ENCODE measurements at regions not wholly inside any gene's neighbourhood (a gene's known extent, or its start where the extent isn't known, plus 50 kb on each side); places are given as distances from the start of the nearest gene placed in this dataset.

DNA sequence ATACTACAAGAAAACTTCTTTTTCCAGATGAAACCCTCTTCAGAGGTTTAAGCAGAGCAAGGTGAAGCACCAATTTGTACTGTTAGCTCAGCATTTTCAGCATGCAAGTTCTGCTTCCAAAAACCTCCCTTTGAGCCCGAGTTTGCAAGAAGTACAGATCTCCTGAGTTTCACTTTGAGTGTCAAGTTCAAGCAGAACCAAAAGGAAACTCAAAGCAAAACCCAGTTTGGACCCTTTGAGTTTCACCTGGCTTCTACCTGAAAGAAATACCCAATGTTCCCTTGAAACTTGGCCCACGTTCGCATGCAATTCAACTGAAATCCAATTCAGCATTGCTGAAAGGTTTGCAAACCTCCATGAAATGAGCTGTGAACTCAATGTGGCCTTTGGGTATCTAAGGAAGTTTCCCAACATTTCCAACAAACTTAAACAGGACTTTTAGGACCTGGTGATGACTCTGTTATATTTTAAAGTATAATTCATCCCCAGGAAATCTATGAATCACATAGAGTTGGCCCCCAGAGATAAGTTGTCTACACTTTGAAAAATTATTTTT is 62.9 kb upstream of the HBS1L start:
- Histone ChIP-seq H3K27ac (ENCODE audit: low read depth, low read length) (no peak overlapping the region), H3K9me3 (ENCODE audit: control insufficient read depth in 1 of 2, insufficient read depth in 1 of 2, low read depth in 1 of 2, low read length in 2 of 2) (no peaks in the 10 kb centered on the region), H3K27me3 (ENCODE audit: insufficient read depth, low read length) (no peaks in the 10 kb centered on the region), H2AFZ (ENCODE audit: low read depth, low read length, poor library complexity, severe bottlenecking) (no peak overlapping the region), H3K4me3 (replicated peaks in 1 of 2; ENCODE audit: low read depth in 1 of 2, low read length in 2 of 2) (no peak overlapping the region), H3K4me1 (ENCODE audit: control insufficient read depth in 1 of 2, insufficient read depth in 2 of 2, low read length in 2 of 2) (no peaks in the 10 kb centered on the region), H3K4me2 (ENCODE audit: low read length) (no peak overlapping the region), H3K79me2 (ENCODE audit: insufficient read depth, low read length) (no peaks in the 10 kb centered on the region), H4K20me1 (ENCODE audit: insufficient read depth) (no peaks in the 10 kb centered on the region), H3K9me2 (ENCODE audit: insufficient read depth) (no peaks in the 10 kb centered on the region), H3K36me3 (ENCODE audit: control insufficient read depth in 1 of 2, insufficient read depth in 2 of 2, low read length in 2 of 2) (no peaks in the 10 kb centered on the region), H3K9ac (ENCODE audit: low read length) (no peak overlapping the region)
- no peak for DNase-seq (ENCODE audit: low read depth, low spot score)
- POLR2A ChIA-PET = no interaction called here
- CTCF ChIA-PET = no interaction called here
- no peak for ATAC-seq
- intact Hi-C loops (cut with micrococcal nuclease) = no loop called here
- RAD21 ChIA-PET (ENCODE audit: low non-redundant PET in 1 of 2, low total read pairs in 2 of 2, uncharacterized antibody in 2 of 2, unreplicated experiment in 2 of 2) = no interaction called here
- TF ChIP-seq FOSL1 (IDR thresholded peaks at IDR 0.05; ENCODE audit: low read depth) (no peak), EGR1 (IDR thresholded peaks at IDR 0.05; ENCODE audit: low read depth) (no peak), SRF (IDR thresholded peaks at IDR 0.05; ENCODE audit: low read depth) (no peak)
- BruUV-seq (replicated peaks) = no TSS peak

DNA sequence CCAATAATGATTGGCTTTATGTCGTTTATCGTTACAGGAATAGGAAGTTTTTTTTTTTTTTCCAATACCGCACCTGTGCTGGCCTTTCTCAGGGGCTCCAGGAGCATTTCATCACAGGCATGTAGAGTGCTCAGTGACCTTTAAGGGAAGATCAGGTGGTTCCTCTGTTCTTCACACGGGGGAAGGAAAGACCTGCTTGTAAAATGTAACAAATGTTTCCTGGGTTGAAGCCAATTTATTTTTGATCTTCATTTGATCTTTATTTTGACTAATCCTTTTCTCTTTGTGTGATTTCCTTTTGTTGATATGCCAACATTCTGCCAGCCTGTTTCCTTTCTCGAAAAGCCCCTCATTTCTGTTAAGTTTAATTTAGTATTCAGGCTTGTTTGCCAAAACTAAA is 61.9 kb upstream of the HBS1L start:
- intact Hi-C loops (cut with micrococcal nuclease) = no loop called here
- TF ChIP-seq ZNF274 (IDR thresholded peaks at IDR 0.05; ENCODE audit: low read depth, low read length) (no peak), CEBPB (IDR thresholded peaks at IDR 0.05; ENCODE audit: low read depth) (no peak), FOSL1 (IDR thresholded peaks at IDR 0.05; ENCODE audit: low read depth) (no peak), EGR1 (IDR thresholded peaks at IDR 0.05; ENCODE audit: low read depth) (no peak), CBX3 (IDR thresholded peaks at IDR 0.05; ENCODE audit: low read depth) (no peak), SIN3A (IDR thresholded peaks at IDR 0.05; ENCODE audit: low read depth) (no peak), RAD21 (IDR thresholded peaks at IDR 0.05; ENCODE audit: low read depth) (no peak)
- TF ChIP-seq, protein P1, sequence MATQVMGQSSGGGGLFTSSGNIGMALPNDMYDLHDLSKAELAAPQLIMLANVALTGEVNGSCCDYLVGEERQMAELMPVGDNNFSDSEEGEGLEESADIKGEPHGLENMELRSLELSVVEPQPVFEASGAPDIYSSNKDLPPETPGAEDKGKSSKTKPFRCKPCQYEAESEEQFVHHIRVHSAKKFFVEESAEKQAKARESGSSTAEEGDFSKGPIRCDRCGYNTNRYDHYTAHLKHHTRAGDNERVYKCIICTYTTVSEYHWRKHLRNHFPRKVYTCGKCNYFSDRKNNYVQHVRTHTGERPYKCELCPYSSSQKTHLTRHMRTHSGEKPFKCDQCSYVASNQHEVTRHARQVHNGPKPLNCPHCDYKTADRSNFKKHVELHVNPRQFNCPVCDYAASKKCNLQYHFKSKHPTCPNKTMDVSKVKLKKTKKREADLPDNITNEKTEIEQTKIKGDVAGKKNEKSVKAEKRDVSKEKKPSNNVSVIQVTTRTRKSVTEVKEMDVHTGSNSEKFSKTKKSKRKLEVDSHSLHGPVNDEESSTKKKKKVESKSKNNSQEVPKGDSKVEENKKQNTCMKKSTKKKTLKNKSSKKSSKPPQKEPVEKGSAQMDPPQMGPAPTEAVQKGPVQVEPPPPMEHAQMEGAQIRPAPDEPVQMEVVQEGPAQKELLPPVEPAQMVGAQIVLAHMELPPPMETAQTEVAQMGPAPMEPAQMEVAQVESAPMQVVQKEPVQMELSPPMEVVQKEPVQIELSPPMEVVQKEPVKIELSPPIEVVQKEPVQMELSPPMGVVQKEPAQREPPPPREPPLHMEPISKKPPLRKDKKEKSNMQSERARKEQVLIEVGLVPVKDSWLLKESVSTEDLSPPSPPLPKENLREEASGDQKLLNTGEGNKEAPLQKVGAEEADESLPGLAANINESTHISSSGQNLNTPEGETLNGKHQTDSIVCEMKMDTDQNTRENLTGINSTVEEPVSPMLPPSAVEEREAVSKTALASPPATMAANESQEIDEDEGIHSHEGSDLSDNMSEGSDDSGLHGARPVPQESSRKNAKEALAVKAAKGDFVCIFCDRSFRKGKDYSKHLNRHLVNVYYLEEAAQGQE (IDR thresholded peaks at IDR 0.05; ENCODE audit: low read depth) = no peak
- H3K9me3 ChIP-seq (ENCODE audit: control insufficient read depth in 1 of 2, insufficient read depth in 1 of 2, low read depth in 1 of 2, low read length in 2 of 2) = no peaks in the 10 kb centered on the region
- no TSS peak for BruUV-seq (replicated peaks)
- no peaks in the 10 kb centered on the region for H3K79me2 ChIP-seq (ENCODE audit: insufficient read depth, low read length)
- ChIA-PET RAD21 (ENCODE audit: low non-redundant PET in 1 of 2, low total read pairs in 2 of 2, uncharacterized antibody in 2 of 2, unreplicated experiment in 2 of 2) (no interaction called here), POLR2A (no interaction called here), CTCF (no interaction called here)
- H3K9me2 ChIP-seq (ENCODE audit: insufficient read depth) = no peaks in the 10 kb centered on the region
- DNase-seq (ENCODE audit: low read depth, low spot score) (no peak), ATAC-seq (no peak)
- no peak overlapping the region for H3K4me3 ChIP-seq (replicated peaks in 1 of 2; ENCODE audit: low read depth in 1 of 2, low read length in 2 of 2)
- H3K9ac ChIP-seq (ENCODE audit: low read length) = no peak overlapping the region
- H3K27me3 ChIP-seq (ENCODE audit: insufficient read depth, low read length) = no peaks in the 10 kb centered on the region
- H3K4me1 ChIP-seq (ENCODE audit: control insufficient read depth in 1 of 2, insufficient read depth in 2 of 2, low read length in 2 of 2) = no peaks in the 10 kb centered on the region
- H3K36me3 ChIP-seq (ENCODE audit: control insufficient read depth in 1 of 2, insufficient read depth in 2 of 2, low read length in 2 of 2) = no peaks in the 10 kb centered on the region
- H2AFZ ChIP-seq (ENCODE audit: low read depth, low read length, poor library complexity, severe bottlenecking) = no peak overlapping the region
- H3K4me2 ChIP-seq (ENCODE audit: low read length) = no peak overlapping the region
- no peak overlapping the region for H3K27ac ChIP-seq (ENCODE audit: low read depth, low read length)
- no peaks in the 10 kb centered on the region for H4K20me1 ChIP-seq (ENCODE audit: insufficient read depth)
